NB4 (cell line): ENCODE measurements at regions not wholly inside any gene's neighbourhood (a gene's known extent, or its start where the extent isn't known, plus 50 kb on each side); places are given as distances from the start of the nearest gene placed in this dataset.

Experiments
- DNase-seq: peaks from one replicate; pipeline ENCODE4 v3.0.0; 2010; ENCODE audit warnings: low read depth
- H3K4me3 ChIP-seq: one replicate; pipeline ENCODE4 v1.5.1; 2011; ENCODE audit warnings: mild to moderate bottlenecking, low read depth, low read length, moderate library complexity
- MYC ChIP-seq: IDR thresholded peaks from 2 replicates; pipeline ENCODE4 v1.6.1; 2011; ENCODE audit warnings: low read depth, low read length
- POLR2A ChIP-seq: IDR thresholded peaks from 2 replicates; pipeline ENCODE4 v1.6.1; 2011; ENCODE audit warnings: mild to moderate bottlenecking; ENCODE audit not compliant: insufficient read length; ENCODE audit errors: extremely low read depth
- TF ChIP-seq, protein P1 (sequence below): IDR thresholded peaks from one replicate; pipeline ENCODE4 v1.5.1; 2012; ENCODE audit warnings: low read depth, low read length
- TF ChIP-seq, protein P2 (sequence below): IDR thresholded peaks from 2 replicates; pipeline ENCODE4 v1.6.1; 2011; ENCODE audit warnings: low read depth, low read length

DNA sequence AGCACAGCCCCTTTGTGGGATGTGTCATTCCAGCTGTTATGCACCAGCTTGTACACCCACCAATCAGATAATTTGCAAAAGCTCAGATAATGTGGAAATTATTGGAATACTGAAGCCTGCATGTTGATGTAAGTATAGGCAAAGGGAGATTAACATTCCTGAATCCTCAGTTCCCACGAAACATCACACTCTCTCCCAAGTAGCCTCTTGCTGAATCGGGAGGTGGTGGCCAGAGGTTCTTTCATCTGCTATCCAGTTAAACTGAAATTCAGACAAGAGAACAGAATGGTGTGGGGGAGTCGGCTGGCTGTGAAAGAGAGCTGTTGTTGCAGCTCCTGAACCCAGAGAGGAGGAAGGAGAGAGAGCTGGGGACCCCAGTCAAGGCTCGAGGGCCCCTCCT is 170.9 kb downstream of the ZBTB18 start:
- H3K4me3 ChIP-seq = no peak overlapping the region
- peak; percentile 49 for DNase-seq
- TF ChIP-seq, protein P1, sequence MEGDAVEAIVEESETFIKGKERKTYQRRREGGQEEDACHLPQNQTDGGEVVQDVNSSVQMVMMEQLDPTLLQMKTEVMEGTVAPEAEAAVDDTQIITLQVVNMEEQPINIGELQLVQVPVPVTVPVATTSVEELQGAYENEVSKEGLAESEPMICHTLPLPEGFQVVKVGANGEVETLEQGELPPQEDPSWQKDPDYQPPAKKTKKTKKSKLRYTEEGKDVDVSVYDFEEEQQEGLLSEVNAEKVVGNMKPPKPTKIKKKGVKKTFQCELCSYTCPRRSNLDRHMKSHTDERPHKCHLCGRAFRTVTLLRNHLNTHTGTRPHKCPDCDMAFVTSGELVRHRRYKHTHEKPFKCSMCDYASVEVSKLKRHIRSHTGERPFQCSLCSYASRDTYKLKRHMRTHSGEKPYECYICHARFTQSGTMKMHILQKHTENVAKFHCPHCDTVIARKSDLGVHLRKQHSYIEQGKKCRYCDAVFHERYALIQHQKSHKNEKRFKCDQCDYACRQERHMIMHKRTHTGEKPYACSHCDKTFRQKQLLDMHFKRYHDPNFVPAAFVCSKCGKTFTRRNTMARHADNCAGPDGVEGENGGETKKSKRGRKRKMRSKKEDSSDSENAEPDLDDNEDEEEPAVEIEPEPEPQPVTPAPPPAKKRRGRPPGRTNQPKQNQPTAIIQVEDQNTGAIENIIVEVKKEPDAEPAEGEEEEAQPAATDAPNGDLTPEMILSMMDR = no peak

DNA sequence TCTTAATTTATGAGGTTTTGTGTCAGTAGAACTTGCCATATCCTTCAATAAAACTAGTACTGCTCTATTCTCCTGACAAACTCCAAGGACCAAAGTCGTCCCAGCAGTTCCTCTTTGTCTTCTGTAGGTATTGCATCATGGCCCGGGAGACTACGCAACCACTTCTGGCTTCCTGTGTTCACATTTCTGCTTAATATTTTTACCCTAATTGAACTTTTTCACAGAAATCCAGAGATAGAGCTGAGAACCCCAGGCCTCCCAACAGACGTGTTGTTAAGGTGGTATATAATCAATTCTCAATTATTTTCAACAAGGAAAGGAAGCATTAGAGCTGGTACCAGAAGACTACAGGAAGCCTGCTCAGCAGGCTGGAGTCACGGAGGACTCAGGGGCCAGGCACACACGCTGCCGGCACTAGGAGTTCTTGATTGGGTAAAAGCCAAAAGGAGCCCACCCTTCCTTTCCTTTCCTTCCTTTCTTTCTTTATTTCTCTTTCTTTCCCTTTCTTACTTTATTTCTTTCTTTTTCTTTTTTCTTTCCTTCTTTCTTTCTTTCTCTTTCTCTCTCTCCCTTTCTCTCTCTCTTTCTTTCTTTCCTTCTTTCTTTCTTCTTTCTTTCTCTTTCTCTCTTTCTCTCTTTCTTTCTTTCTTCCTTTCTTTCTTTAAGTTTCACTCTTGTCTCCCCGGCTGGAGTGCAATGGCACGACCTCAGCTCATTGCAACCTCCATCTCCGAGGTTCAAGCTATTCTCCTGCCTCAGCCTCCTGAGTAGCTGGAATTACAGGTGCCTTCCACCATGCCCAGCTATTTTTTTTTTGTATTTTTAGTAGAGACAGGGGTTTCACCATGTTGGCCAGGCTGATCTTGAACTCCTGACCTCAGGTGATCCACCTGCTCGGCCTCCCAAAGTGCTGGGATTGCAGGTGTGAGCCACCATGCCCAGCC is 173.7 kb downstream of the ZBTB18 start:
- H3K4me3 ChIP-seq = peak overlapping the region; percentile 62
- TF ChIP-seq, protein P1 = no peak
- peak; percentile 40; the same call in 1 of the 2 replicates for TF ChIP-seq MYC
- TF ChIP-seq, protein P2, sequence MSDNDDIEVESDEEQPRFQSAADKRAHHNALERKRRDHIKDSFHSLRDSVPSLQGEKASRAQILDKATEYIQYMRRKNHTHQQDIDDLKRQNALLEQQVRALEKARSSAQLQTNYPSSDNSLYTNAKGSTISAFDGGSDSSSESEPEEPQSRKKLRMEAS = peak; percentile 14; the same call in 1 of the 2 replicates
- no peak for TF ChIP-seq POLR2A
- DNase-seq = peak; percentile 94

DNA sequence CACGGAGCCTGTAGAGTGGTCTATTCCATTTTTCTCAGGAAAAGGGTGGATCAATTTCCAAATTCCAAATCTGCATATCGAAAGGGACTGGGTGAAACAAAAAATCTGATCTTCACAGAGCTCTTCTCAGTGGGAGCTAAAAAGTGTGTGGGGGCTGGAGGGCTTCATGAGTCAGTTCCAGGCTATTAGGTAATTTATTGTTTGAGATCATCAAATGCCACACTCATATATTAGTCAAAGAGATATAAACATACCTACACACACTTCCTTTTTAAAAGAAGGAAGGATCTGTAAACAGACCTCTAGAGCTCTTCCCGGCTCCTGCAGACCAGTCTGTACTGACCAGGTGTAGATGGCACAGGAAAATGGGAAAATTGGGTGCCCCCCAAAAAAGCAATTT is 175.4 kb downstream of the ZBTB18 start:
- TF ChIP-seq POLR2A (no peak), MYC (no peak)
- TF ChIP-seq, protein P1 = no peak
- TF ChIP-seq, protein P2 = no peak
- peak; percentile 64 for DNase-seq

DNA sequence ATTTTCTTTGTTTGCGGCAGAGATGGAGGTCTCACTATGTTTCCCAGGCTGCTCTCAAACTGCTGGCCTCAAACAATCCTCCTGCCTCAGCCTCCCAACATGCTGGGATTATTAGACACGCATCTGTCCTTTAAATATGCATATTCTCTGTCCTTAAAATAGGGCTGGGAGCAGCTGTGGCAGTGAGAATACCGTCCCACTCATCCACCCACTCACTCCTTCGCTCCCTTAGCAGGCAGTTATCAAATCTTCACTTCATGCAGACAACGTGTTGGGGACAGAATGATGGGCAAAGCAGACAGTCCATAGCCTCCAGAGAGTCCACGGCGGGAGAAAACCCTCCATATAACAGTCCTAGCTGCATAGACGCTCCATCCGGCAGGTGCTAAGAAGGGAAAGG is 179.4 kb downstream of the ZBTB18 start:
- DNase-seq = no peak
- TF ChIP-seq POLR2A = no peak
- TF ChIP-seq, protein P2 = no peak
- TF ChIP-seq, protein P1 = no peak
- no peak for TF ChIP-seq MYC
- H3K4me3 ChIP-seq = no peak overlapping the region

More for the DNA sequence above, 175.4 kb downstream of the ZBTB18 start:
- H3K4me3 ChIP-seq = no peak overlapping the region

DNA sequence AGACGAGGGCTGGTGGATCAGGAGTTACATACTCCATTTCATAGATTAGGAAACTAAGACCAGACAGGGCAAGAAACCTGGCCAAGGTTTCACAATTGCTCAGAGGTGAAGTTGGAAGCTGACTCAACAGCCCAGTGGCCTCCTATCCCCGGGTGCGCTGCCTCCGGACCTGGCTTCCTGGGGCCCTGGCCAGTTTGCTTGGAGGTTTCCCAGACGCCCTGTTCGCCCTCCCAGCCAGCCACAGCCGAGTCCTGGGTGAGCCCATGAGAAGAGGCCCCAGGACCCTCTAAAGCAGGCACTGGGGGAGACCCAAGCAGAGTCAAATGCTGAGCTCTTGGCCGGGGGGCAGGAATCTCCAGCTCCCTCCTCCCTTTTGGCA is 180.1 kb downstream of the ZBTB18 start:
- no peak overlapping the region for H3K4me3 ChIP-seq
- TF ChIP-seq, protein P1 = no peak
- TF ChIP-seq POLR2A (no peak), MYC (no peak)
- TF ChIP-seq, protein P2 = no peak
- DNase-seq = no peak
